ENCODE measurements at regions not wholly inside any gene's neighbourhood (a gene's known extent, or its start where the extent isn't known, plus 50 kb on each side); places are given as distances from the start of the nearest gene placed in this dataset.

- H3K36me3 Mint-ChIP-seq (ENCODE audit: low read depth) = no peaks in the 10 kb centered on the region
- H3K27me3 Mint-ChIP-seq (ENCODE audit: low read depth, poor library complexity) = peaks cover 12% of the 10 kb centered on the region
- no peak overlapping the region for H3K4me3 Mint-ChIP-seq
- no peak for TF ChIP-seq CTCF (IDR thresholded peaks at IDR 0.05)
- peaks cover 17% of the 10 kb centered on the region for H3K9me3 Mint-ChIP-seq
- no peak overlapping the region for H3K27ac Mint-ChIP-seq
- peaks cover 26% of the 10 kb centered on the region for H3K4me1 Mint-ChIP-seq
- DNase-seq = no peak
These were observed 368.3 kb upstream of the SALL3 start for GRCh38 chr18:78611201-78611800.

- Mint-ChIP-seq H3K27ac (no peak overlapping the region), H3K4me1 (peaks cover 26% of the 10 kb centered on the region)
- DNase-seq = no peak
These were observed 367.7 kb upstream of the SALL3 start for GRCh38 chr18:78611869-78612268.

GRCh38 chr18:78612318-78612717, 367.3 kb upstream of the SALL3 start:
- H3K27me3 Mint-ChIP-seq (ENCODE audit: low read depth, poor library complexity) = peaks cover 7% of the 10 kb centered on the region
- H3K27ac Mint-ChIP-seq = no peak overlapping the region
- DNase-seq = no peak
- H3K9me3 Mint-ChIP-seq = peaks cover 23% of the 10 kb centered on the region
- no peak for TF ChIP-seq CTCF (IDR thresholded peaks at IDR 0.05)
- peaks cover 26% of the 10 kb centered on the region for H3K4me1 Mint-ChIP-seq
- peaks cover 6% of the 10 kb centered on the region for H3K36me3 Mint-ChIP-seq (ENCODE audit: low read depth)
- no peak overlapping the region for H3K4me3 Mint-ChIP-seq

More at GRCh38 chr18:78611869-78612268, 367.7 kb upstream of the SALL3 start:
- TF ChIP-seq CTCF (IDR thresholded peaks at IDR 0.05) = no peak
- Mint-ChIP-seq H3K27me3 (ENCODE audit: low read depth, poor library complexity) (peaks cover 10% of the 10 kb centered on the region), H3K4me3 (no peak overlapping the region), H3K9me3 (peaks cover 21% of the 10 kb centered on the region), H3K36me3 (ENCODE audit: low read depth) (peaks cover 5% of the 10 kb centered on the region)

- H3K4me1 Mint-ChIP-seq = peaks cover 26% of the 10 kb centered on the region
- no peak overlapping the region for H3K4me3 Mint-ChIP-seq
- DNase-seq = no peak
- TF ChIP-seq CTCF (IDR thresholded peaks at IDR 0.05) = no peak
- peaks cover 6% of the 10 kb centered on the region for H3K36me3 Mint-ChIP-seq (ENCODE audit: low read depth)
- H3K9me3 Mint-ChIP-seq = peaks cover 28% of the 10 kb centered on the region
- peaks cover 5% of the 10 kb centered on the region for H3K27me3 Mint-ChIP-seq (ENCODE audit: low read depth, poor library complexity)
- H3K27ac Mint-ChIP-seq = no peak overlapping the region
These were observed 366.8 kb upstream of the SALL3 start for GRCh38 chr18:78612801-78613200.

- Mint-ChIP-seq H3K36me3 (ENCODE audit: low read depth) (peaks cover 6% of the 10 kb centered on the region), H3K27ac (no peak overlapping the region), H3K4me1 (peaks cover 16% of the 10 kb centered on the region), H3K9me3 (peaks cover 28% of the 10 kb centered on the region), H3K4me3 (no peak overlapping the region), H3K27me3 (ENCODE audit: low read depth, poor library complexity) (peaks cover 3% of the 10 kb centered on the region)
- TF ChIP-seq CTCF (IDR thresholded peaks at IDR 0.05) = no peak
- no peak for DNase-seq
These were observed 360.9 kb upstream of the SALL3 start for GRCh38 chr18:78618726-78619125.

- peaks cover 6% of the 10 kb centered on the region for H3K36me3 Mint-ChIP-seq (ENCODE audit: low read depth)
- no peak overlapping the region for H3K4me3 Mint-ChIP-seq
- no peak for DNase-seq
These were observed 359.8 kb upstream of the SALL3 start for GRCh38 chr18:78619854-78620253.

More at GRCh38 chr18:78619854-78620253, 359.8 kb upstream of the SALL3 start:
- H3K27ac Mint-ChIP-seq = no peak overlapping the region
- peaks cover 28% of the 10 kb centered on the region for H3K9me3 Mint-ChIP-seq
- H3K4me1 Mint-ChIP-seq = peaks cover 28% of the 10 kb centered on the region
- TF ChIP-seq CTCF (IDR thresholded peaks at IDR 0.05) = no peak
- peaks cover 3% of the 10 kb centered on the region for H3K27me3 Mint-ChIP-seq (ENCODE audit: low read depth, poor library complexity)
